Spleen (tissue), 7 donors: ENCODE measurements at regions not wholly inside any gene's neighbourhood (a gene's known extent, or its start where the extent isn't known, plus 50 kb on each side); places are given as distances from the start of the nearest gene placed in this dataset.

Source experiments
- CTCF ChIP-seq, 11 experiments: fragments of 200-600 bp in 7 of 11; fragments of 450-650 bp in 4 of 11; sonication (generic) in 4 of 11; IDR thresholded peaks in 8 of 11; conservative IDR thresholded peaks in 3 of 11; 1 replicate in 7 of 11; 2 replicates in 4 of 11; pipeline versions ENCODE4 v1.4.0 to v1.8.0; 2016 to 2021; ENCODE audit warnings: antibody characterized with exemption in 11 of 11, inconsistent platforms in 4 of 11, mild to moderate bottlenecking in 1 of 11
- POLR2A ChIP-seq, 3 donors: fragments of 450-650 bp; IDR thresholded peaks; one replicate each; pipeline ENCODE4 v1.5.1; 2017; ENCODE audit warnings: antibody characterized with exemption in 3 of 3, mild to moderate bottlenecking in 1 of 3
- POLR2AphosphoS5 ChIP-seq, 3 donors: sonication (generic); formaldehyde crosslinking; IDR thresholded peaks; one replicate each; pipeline ENCODE4 v1.5.1; 2017; ENCODE audit warnings: antibody characterized with exemption in 3 of 3
- donor health status: DM: no; HTN: no; CAD: no; lungs with moderate emphysema.
- donor health status: DM: no; HTN: no; CAD: no.
- donor health status: DM: no; HTN: no; CAD: no.

DNA sequence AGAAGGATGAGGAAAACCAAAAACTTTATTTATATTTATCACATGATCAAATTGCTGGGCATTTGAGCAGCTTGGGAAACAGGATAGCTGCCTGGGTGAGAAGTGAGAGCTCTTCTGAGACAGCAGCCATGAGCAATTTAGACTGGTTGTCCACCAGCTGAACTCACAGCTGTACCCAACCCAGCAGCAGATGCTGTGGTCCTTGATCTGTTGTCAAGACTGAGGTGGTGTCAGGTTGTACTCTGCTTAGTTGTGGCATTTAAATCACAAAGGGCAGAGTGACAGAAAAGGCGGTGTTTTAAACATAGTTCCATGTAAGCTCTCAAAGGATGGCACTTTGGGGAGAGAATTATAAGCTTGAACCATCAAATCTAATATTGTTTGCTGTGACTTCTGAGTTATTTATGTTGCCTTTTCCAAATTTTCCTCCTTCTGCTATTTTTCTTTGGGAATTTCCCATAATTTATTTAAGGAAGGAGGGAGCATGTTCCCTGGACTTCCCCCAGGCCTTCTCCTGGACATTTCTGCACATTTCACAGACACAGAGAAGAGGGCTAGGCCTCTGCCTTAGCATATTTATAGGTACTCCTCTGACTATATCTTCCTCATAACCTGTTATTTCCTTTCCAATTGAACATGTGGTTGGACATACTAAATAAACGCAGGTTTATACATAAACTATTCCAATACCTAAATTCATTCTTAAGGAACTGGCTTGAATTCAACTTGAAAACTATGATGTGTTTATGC, 117.7 kb upstream of the FER start:
- TF ChIP-seq POLR2A (IDR thresholded peaks at IDR 0.05) (no peak), CTCF (IDR thresholded peaks at IDR 0.05 in 8 of 11, conservative IDR thresholded peaks at IDR 0.05 in 3 of 11) (no peak), POLR2AphosphoS5 (IDR thresholded peaks at IDR 0.05) (no peak)
